ENCODE measurements at regions not wholly inside any gene's neighbourhood (a gene's known extent, or its start where the extent isn't known, plus 50 kb on each side); places are given as distances from the start of the nearest gene placed in this dataset.

- DNase-seq (ENCODE audit: low read depth) = no peak
Measured at GRCh38 chr4:44806071-44806470, 79.7 kb upstream of the GNPDA2 start.

GRCh38 chr4:44804301-44804700, 77.9 kb upstream of the GNPDA2 start:
- no peak for DNase-seq (ENCODE audit: low read depth)

- DNase-seq (ENCODE audit: low read depth) = no peak
Measured at GRCh38 chr4:44801384-44801783, 75.0 kb upstream of the GNPDA2 start.

- no peak for DNase-seq (ENCODE audit: low read depth)
Measured at GRCh38 chr4:44791831-44792230, 65.5 kb upstream of the GNPDA2 start.

GRCh38 chr4:44777115-44777514, 50.8 kb upstream of the GNPDA2 start:
- DNase-seq (ENCODE audit: low read depth) = no peak

All from fibroblast of the conjunctiva (primary cell).